GM23248 (cell line): ENCODE measurements at regions not wholly inside any gene's neighbourhood (a gene's known extent, or its start where the extent isn't known, plus 50 kb on each side); places are given as distances from the start of the nearest gene placed in this dataset.

ENCODE experiments used
- EZH2 ChIP-seq: fragments of 200-600 bp; sonication (generic); IDR thresholded peaks from 2 replicates; pipeline ENCODE4 v1.6.1; 2018; ENCODE audit warnings: antibody characterized with exemption, mild to moderate bottlenecking; ENCODE audit not compliant: insufficient read depth, poor library complexity, severe bottlenecking
- EZH2phosphoT487 ChIP-seq: fragments of 200-600 bp; sonication (generic); IDR thresholded peaks from 2 replicates; pipeline ENCODE4 v1.6.1; 2018; ENCODE audit warnings: antibody characterized with exemption, moderate library complexity, mild to moderate bottlenecking, low read depth; ENCODE audit not compliant: insufficient read depth

- TF ChIP-seq EZH2 (no peak), EZH2phosphoT487 (no peak)
Measured at GRCh38 chr12:114245555-114245954, 160.4 kb downstream of the TBX5 start.
